ENCODE measurements at regions not wholly inside any gene's neighbourhood (a gene's known extent, or its start where the extent isn't known, plus 50 kb on each side); places are given as distances from the start of the nearest gene placed in this dataset.

DNA sequence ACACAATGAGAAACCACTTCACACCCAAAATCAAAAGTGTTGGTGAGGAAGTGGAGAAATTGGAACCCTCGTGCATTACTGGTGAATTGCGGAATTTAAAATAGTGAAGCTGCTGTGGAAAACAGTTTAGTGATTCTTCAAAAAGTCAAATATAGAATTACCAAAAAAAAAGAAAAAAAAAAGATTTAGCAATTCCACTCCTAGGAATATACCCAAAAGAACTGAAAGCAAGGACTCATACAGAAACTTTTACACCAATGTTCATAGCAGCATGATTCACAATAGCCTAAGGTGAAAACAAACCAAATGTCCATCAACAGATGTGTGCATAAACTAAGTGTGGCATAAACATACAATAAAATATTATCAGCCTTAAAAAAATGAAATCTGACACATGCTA lies 364.3 kb upstream of the FAM241A start:
- TF ChIP-seq, protein P1, sequence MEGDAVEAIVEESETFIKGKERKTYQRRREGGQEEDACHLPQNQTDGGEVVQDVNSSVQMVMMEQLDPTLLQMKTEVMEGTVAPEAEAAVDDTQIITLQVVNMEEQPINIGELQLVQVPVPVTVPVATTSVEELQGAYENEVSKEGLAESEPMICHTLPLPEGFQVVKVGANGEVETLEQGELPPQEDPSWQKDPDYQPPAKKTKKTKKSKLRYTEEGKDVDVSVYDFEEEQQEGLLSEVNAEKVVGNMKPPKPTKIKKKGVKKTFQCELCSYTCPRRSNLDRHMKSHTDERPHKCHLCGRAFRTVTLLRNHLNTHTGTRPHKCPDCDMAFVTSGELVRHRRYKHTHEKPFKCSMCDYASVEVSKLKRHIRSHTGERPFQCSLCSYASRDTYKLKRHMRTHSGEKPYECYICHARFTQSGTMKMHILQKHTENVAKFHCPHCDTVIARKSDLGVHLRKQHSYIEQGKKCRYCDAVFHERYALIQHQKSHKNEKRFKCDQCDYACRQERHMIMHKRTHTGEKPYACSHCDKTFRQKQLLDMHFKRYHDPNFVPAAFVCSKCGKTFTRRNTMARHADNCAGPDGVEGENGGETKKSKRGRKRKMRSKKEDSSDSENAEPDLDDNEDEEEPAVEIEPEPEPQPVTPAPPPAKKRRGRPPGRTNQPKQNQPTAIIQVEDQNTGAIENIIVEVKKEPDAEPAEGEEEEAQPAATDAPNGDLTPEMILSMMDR (IDR thresholded peaks at IDR 0.05; ENCODE audit: borderline replicate concordance, extremely low read depth, low read length, poor library complexity, severe bottlenecking), result no peak
- no peak for TF ChIP-seq EZH2 (IDR thresholded peaks at IDR 0.05; ENCODE audit: borderline replicate concordance, low read depth, low read length, severe bottlenecking)

All from DND-41 (cell line).